Left lung (tissue), 4 donors: ENCODE measurements at regions not wholly inside any gene's neighbourhood (a gene's known extent, or its start where the extent isn't known, plus 50 kb on each side); places are given as distances from the start of the nearest gene placed in this dataset.
"Not testable (repeated sequence)": the region's sequence is repeated elsewhere in the genome, so short reads cannot be mapped to it uniquely, and the experiment has no call there.

Experiments used
- ATAC-seq: fragments of 200-7000 bp; cut with Tn5 transposase; one replicate; pipeline ENCODE4 v1.9.1; 2020; ENCODE audit warnings: moderate library complexity
- DNase-seq, 4 donors: peaks; one replicate each; pipeline ENCODE4 v3.0.0-alpha.2; 2013 to 2020
- H3K27ac ChIP-seq, 2 donors: fragments of 200-600 bp; sonication (generic) in 1 of 2; one replicate each; pipeline versions ENCODE4 v1.5.0 to v1.8.0; 2020 to 2021
- H3K27me3 ChIP-seq, 2 donors: fragments of 200-600 bp; sonication (generic) in 1 of 2; one replicate each; pipeline versions ENCODE4 v1.5.0 to v1.8.0; 2020 to 2021
- H3K36me3 ChIP-seq, 2 donors: fragments of 200-600 bp; sonication (generic) in 1 of 2; one replicate each; pipeline versions ENCODE4 v1.5.0 to v1.8.0; 2020 to 2021
- H3K4me1 ChIP-seq, 2 donors: fragments of 200-600 bp; one replicate each; pipeline ENCODE4 v1.8.0; 2021
- H3K4me3 ChIP-seq, 2 donors: fragments of 200-600 bp; sonication (generic) in 1 of 2; one replicate each; pipeline versions ENCODE4 v1.5.0 to v1.8.0; 2020 to 2021; ENCODE audit warnings: mild to moderate bottlenecking in 1 of 2
- H3K9me3 ChIP-seq, 2 donors: fragments of 200-600 bp; sonication (generic) in 1 of 2; one replicate each; pipeline versions ENCODE4 v1.5.0 to v1.8.0; 2020 to 2021
- CTCF ChIP-seq, 2 donors: fragments of 200-600 bp; sonication (generic) in 1 of 2; IDR thresholded peaks; one replicate each; pipeline versions ENCODE4 v1.5.0 to v1.8.0; 2021; ENCODE audit warnings: antibody characterized with exemption in 2 of 2
- intact Hi-C, 2 donors: fragments of 100-400 bp; cut with DNase I; formaldehyde crosslinking; loops; one replicate each; pipeline versions ENCODE4 v1.11.2 to v1.14.2; 2022
- donor health status: DM: no; HTN: yes; CAD: no.
- donor health status: DM: no; HTN: no; CAD: no.

GRCh38 chr16:22699356-22699755 is 114.6 kb upstream of the HS3ST2 start:
- DNase-seq = no peak
- Histone ChIP-seq H3K27me3 (peaks cover 0 to 14% of the 10 kb centered on the region in 2 donors), H3K36me3 (no peaks in the 10 kb centered on the region), H3K27ac (no peak overlapping the region), H3K4me1 (peaks cover 0 to 3% of the 10 kb centered on the region in 2 donors), H3K4me3 (no peak overlapping the region), H3K9me3 (no peaks in the 10 kb centered on the region)
- ATAC-seq = no peak
- no peak for TF ChIP-seq CTCF (IDR thresholded peaks at IDR 0.05)
- intact Hi-C loops = no loop called here

- ATAC-seq = no peak
- Histone ChIP-seq H3K4me3 (no peak overlapping the region), H3K36me3 (no peaks in the 10 kb centered on the region), H3K27ac (no peak overlapping the region), H3K9me3 (no peaks in the 10 kb centered on the region), H3K27me3 (no peaks in the 10 kb centered on the region), H3K4me1 (no peaks in the 10 kb centered on the region)
- DNase-seq = no peak
- intact Hi-C loops = no loop called here
- TF ChIP-seq CTCF (IDR thresholded peaks at IDR 0.05) = no peak
Measured at GRCh38 chr16:22705799-22706198, 108.2 kb upstream of the HS3ST2 start.

GRCh38 chr16:22710326-22710725 is 103.6 kb upstream of the HS3ST2 start:
- Histone ChIP-seq H3K36me3 (no peaks in the 10 kb centered on the region), H3K9me3 (peaks cover 0 to 26% of the 10 kb centered on the region in 2 donors), H3K4me3 (no peak overlapping the region), H3K4me1 (no peaks in the 10 kb centered on the region), H3K27me3 (no peaks in the 10 kb centered on the region), H3K27ac (no peak overlapping the region)
- intact Hi-C loops = no loop called here
- no peak for TF ChIP-seq CTCF (IDR thresholded peaks at IDR 0.05)
- DNase-seq (no peak), ATAC-seq (no peak)

GRCh38 chr16:22711847-22712246 is 102.1 kb upstream of the HS3ST2 start:
- intact Hi-C loops = no loop called here
- DNase-seq = no peak
- Histone ChIP-seq H3K36me3 (no peaks in the 10 kb centered on the region), H3K27me3 (no peaks in the 10 kb centered on the region), H3K9me3 (peaks cover 0 to 26% of the 10 kb centered on the region in 2 donors), H3K27ac (no peak overlapping the region), H3K4me1 (no peaks in the 10 kb centered on the region), H3K4me3 (no peak overlapping the region)
- TF ChIP-seq CTCF (IDR thresholded peaks at IDR 0.05) = no peak
- ATAC-seq = no peak

- no peaks in the 10 kb centered on the region for H3K36me3 ChIP-seq
- no peaks in the 10 kb centered on the region for H3K27me3 ChIP-seq
- intact Hi-C loops = no loop called here
- H3K4me3 ChIP-seq = no peak overlapping the region
- peaks cover 0 to 26% of the 10 kb centered on the region in 2 donors for H3K9me3 ChIP-seq
- ATAC-seq (no peak), DNase-seq (no peak)
- no peak overlapping the region for H3K27ac ChIP-seq
- TF ChIP-seq CTCF (IDR thresholded peaks at IDR 0.05) = no peak
- no peaks in the 10 kb centered on the region for H3K4me1 ChIP-seq
Measured at GRCh38 chr16:22712471-22712870, 101.5 kb upstream of the HS3ST2 start.

- H3K27me3 ChIP-seq, ATAC-seq, H3K36me3 ChIP-seq, H3K4me3 ChIP-seq, H3K27ac ChIP-seq, H3K9me3 ChIP-seq, DNase-seq, intact Hi-C loops, H3K4me1 ChIP-seq: not testable (repeated sequence)
Measured at GRCh38 chr16:22718598-22718997, 95.4 kb upstream of the HS3ST2 start.
